Hepatocyte (in vitro differentiated cells): ENCODE measurements at regions not wholly inside any gene's neighbourhood (a gene's known extent, or its start where the extent isn't known, plus 50 kb on each side); places are given as distances from the start of the nearest gene placed in this dataset.

Experiments used
- EZH2 ChIP-seq: fragments of 200-600 bp; sonication (generic); IDR thresholded peaks from 2 replicates; pipeline ENCODE4 v1.6.1; 2016; ENCODE audit warnings: antibody characterized with exemption, mild to moderate bottlenecking, borderline replicate concordance
- TF ChIP-seq, protein P1 (sequence below): fragments of 200-600 bp; sonication (generic); IDR thresholded peaks from 2 replicates; pipeline ENCODE4 v1.5.1; 2016; ENCODE audit warnings: antibody characterized with exemption, mild to moderate bottlenecking; ENCODE audit not compliant: poor library complexity

DNA sequence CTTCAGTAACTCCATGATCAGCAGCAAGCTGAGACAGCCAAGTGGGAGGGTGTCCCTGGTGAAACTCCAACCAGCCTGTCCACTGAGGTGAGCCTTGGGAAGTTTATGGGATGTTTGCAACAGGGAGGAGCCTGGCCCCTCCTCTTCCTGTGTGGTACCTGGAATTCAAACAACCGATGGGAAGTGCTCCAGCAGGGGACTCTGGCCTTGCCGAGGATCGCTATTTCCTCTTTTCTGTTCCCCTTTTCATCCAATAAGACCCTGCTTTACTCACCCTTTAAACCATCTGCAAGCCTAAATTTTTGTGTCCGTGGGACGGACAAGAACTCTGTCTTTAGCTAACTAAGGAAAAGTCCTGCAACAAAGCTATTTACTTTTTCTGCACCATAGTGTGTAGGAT, 491.1 kb upstream of the ZMIZ1 start:
- TF ChIP-seq, protein P1, sequence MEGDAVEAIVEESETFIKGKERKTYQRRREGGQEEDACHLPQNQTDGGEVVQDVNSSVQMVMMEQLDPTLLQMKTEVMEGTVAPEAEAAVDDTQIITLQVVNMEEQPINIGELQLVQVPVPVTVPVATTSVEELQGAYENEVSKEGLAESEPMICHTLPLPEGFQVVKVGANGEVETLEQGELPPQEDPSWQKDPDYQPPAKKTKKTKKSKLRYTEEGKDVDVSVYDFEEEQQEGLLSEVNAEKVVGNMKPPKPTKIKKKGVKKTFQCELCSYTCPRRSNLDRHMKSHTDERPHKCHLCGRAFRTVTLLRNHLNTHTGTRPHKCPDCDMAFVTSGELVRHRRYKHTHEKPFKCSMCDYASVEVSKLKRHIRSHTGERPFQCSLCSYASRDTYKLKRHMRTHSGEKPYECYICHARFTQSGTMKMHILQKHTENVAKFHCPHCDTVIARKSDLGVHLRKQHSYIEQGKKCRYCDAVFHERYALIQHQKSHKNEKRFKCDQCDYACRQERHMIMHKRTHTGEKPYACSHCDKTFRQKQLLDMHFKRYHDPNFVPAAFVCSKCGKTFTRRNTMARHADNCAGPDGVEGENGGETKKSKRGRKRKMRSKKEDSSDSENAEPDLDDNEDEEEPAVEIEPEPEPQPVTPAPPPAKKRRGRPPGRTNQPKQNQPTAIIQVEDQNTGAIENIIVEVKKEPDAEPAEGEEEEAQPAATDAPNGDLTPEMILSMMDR = no peak
- no peak for TF ChIP-seq EZH2
